ENCODE measurements at regions not wholly inside any gene's neighbourhood (a gene's known extent, or its start where the extent isn't known, plus 50 kb on each side); places are given as distances from the start of the nearest gene placed in this dataset.

GRCh38 chr2:209076151-209076550 is 347.7 kb upstream of the MAP2 start:
- TF ChIP-seq POLR2AphosphoS5 (IDR thresholded peaks at IDR 0.05) (no peak), CTCF (IDR thresholded peaks at IDR 0.05; ENCODE audit: poor library complexity, severe bottlenecking) (no peak)
